ENCODE measurements at regions not wholly inside any gene's neighbourhood (a gene's known extent, or its start where the extent isn't known, plus 50 kb on each side); places are given as distances from the start of the nearest gene placed in this dataset.
A peak's percentile ranks its signal among the peaks of the same experiment; 100 is the strongest.

- no peak overlapping the region for H3K27ac ChIP-seq
- DNase-seq (ENCODE audit: low read depth in 1 of 2, low spot score in 1 of 2) (no peak), FAIRE-seq (no peak), ATAC-seq (no peak)
- no peak for TF ChIP-seq POLR2AphosphoS2 (conservative IDR thresholded peaks at IDR 0.05; ENCODE audit: low read length)
- WGBS (ENCODE audit: missing lambda C conversion rate) = 0% methylated on average over 1 of the region's 1 CpG
- ChIA-PET CTCF (no interaction called here), POLR2A (no interaction called here)
- H3K4me1 ChIP-seq = no peaks in the 10 kb centered on the region
- no peaks in the 10 kb centered on the region for H3K9me3 ChIP-seq
- no peak overlapping the region for H3K4me2 ChIP-seq
- no peak overlapping the region for H3K4me3 ChIP-seq
These were observed 80.7 kb downstream of the JRKL start for GRCh38 chr11:96470521-96470920.

GRCh38 chr11:96472085-96472484, 82.3 kb downstream of the JRKL start:
- ChIA-PET CTCF (no interaction called here), POLR2A (no interaction called here)
- H3K4me2 ChIP-seq = no peak overlapping the region
- TF ChIP-seq EHF (CRISPR knock-in tag; IDR thresholded peaks at IDR 0.05) (no peak), CBX2 (IDR thresholded peaks at IDR 0.05; ENCODE audit: borderline replicate concordance, low read depth) (no peak), KDM5A (IDR thresholded peaks at IDR 0.05) (no peak), HES2 (IDR thresholded peaks at IDR 0.05) (no peak), NR3C1 (IDR thresholded peaks at IDR 0.05) (no peak), BCL3 (IDR thresholded peaks at IDR 0.05) (no peak), SREBF2 (IDR thresholded peaks at IDR 0.05) (no peak), ZNF302 (CRISPR knock-in tag; IDR thresholded peaks at IDR 0.05) (no peak), MAFK (IDR thresholded peaks at IDR 0.05; ENCODE audit: partially characterized antibody) (no peak), NFE2L2 (conservative IDR thresholded peaks at IDR 0.05; ENCODE audit: low read length) (no peak), CEBPB (IDR thresholded peaks at IDR 0.05) (no peak), PHF8 (IDR thresholded peaks at IDR 0.05; ENCODE audit: borderline replicate concordance, low read depth) (no peak), HMGXB4 (CRISPR knock-in tag; IDR thresholded peaks at IDR 0.05; ENCODE audit: borderline replicate concordance) (no peak), BHLHE40 (IDR thresholded peaks at IDR 0.05; ENCODE audit: low read depth, low read length) (no peak), RAD21 (conservative IDR thresholded peaks at IDR 0.05 in 1 of 2, IDR thresholded peaks at IDR 0.05 in 1 of 2) (no peak), TP53 (CRISPR knock-in tag; IDR thresholded peaks at IDR 0.05) (no peak), HOXB13 (CRISPR knock-in tag; IDR thresholded peaks at IDR 0.05; ENCODE audit: low read depth) (no peak), JUNB (IDR thresholded peaks at IDR 0.05) (no peak)
- 0 out of 6 replicates have a peak, but pooled peaks of 1 of the 2 experiments have one; percentile 38 for ATAC-seq
- H3K4me3 ChIP-seq = no peak overlapping the region
- FAIRE-seq = no peak
- peak in 1 of 2 experiments; percentile 2 for DNase-seq (ENCODE audit: low read depth in 1 of 2, low spot score in 1 of 2)
- 0% methylated on average over 1 of the region's 1 CpG for WGBS (ENCODE audit: missing lambda C conversion rate)
- no peaks in the 10 kb centered on the region for H3K9me3 ChIP-seq
- no peaks in the 10 kb centered on the region for H3K4me1 ChIP-seq
- H3K27ac ChIP-seq = no peak overlapping the region

- ATAC-seq (no peak), DNase-seq (ENCODE audit: low read depth in 1 of 2, low spot score in 1 of 2) (no peak)
- no peak for TF ChIP-seq MAFK (IDR thresholded peaks at IDR 0.05; ENCODE audit: partially characterized antibody)
- TF ChIP-seq JUN (IDR thresholded peaks at IDR 0.05) = no peak
- no peak for TF ChIP-seq ZFP36 (IDR thresholded peaks at IDR 0.05; ENCODE audit: borderline replicate concordance, partially characterized antibody)
- TF ChIP-seq CHD4 (IDR thresholded peaks at IDR 0.05; ENCODE audit: borderline replicate concordance) = no peak
- no peak for TF ChIP-seq EHF (CRISPR knock-in tag; IDR thresholded peaks at IDR 0.05)
- TF ChIP-seq HEYL (CRISPR knock-in tag; IDR thresholded peaks at IDR 0.05) = no peak
- no peak for TF ChIP-seq POLR2A (IDR thresholded peaks at IDR 0.05; ENCODE audit: low read length)
- TF ChIP-seq KDM5A (IDR thresholded peaks at IDR 0.05) = no peak
- no peak for TF ChIP-seq FOSB (CRISPR knock-in tag; IDR thresholded peaks at IDR 0.05)
- no peak for TF ChIP-seq EHMT2 (IDR thresholded peaks at IDR 0.05; ENCODE audit: low read depth)
- no peak for TF ChIP-seq JUNB (IDR thresholded peaks at IDR 0.05)
- no peak for TF ChIP-seq PBX3 (IDR thresholded peaks at IDR 0.05)
- TF ChIP-seq ZNF302 (CRISPR knock-in tag; IDR thresholded peaks at IDR 0.05) = no peak
- TF ChIP-seq CHD2 (IDR thresholded peaks at IDR 0.05; ENCODE audit: low read length, partially characterized antibody) = no peak
- no peak for TF ChIP-seq RARB (CRISPR knock-in tag; IDR thresholded peaks at IDR 0.05)
- no peak for TF ChIP-seq HMGXB4 (CRISPR knock-in tag; IDR thresholded peaks at IDR 0.05; ENCODE audit: borderline replicate concordance)
- no peak for TF ChIP-seq E2F6 (IDR thresholded peaks at IDR 0.05; ENCODE audit: borderline replicate concordance, low read depth)
These were observed 84.5 kb downstream of the JRKL start for GRCh38 chr11:96474263-96474662.

More at GRCh38 chr11:96474263-96474662, 84.5 kb downstream of the JRKL start:
- H3K9me3 ChIP-seq = no peaks in the 10 kb centered on the region; the same call in 2 of the 3 replicates
- H3K27ac ChIP-seq = no peak overlapping the region
- no peak for FAIRE-seq
- no peaks in the 10 kb centered on the region for H3K4me1 ChIP-seq
- ChIA-PET CTCF (no interaction called here), POLR2A (no interaction called here)
- no peak overlapping the region for H3K4me3 ChIP-seq
- 0% methylated on average over 1 of the region's 1 CpG for WGBS (ENCODE audit: missing lambda C conversion rate)
- no peak overlapping the region for H3K4me2 ChIP-seq

Measured in A549 (cell line).